Fibroblast of skin of right quadriceps (primary cell): ENCODE measurements at regions not wholly inside any gene's neighbourhood (a gene's known extent, or its start where the extent isn't known, plus 50 kb on each side); places are given as distances from the start of the nearest gene placed in this dataset.

Experiments
- DNase-seq: peaks from one replicate; pipeline ENCODE4 v3.0.0-alpha.2; 2013

DNA sequence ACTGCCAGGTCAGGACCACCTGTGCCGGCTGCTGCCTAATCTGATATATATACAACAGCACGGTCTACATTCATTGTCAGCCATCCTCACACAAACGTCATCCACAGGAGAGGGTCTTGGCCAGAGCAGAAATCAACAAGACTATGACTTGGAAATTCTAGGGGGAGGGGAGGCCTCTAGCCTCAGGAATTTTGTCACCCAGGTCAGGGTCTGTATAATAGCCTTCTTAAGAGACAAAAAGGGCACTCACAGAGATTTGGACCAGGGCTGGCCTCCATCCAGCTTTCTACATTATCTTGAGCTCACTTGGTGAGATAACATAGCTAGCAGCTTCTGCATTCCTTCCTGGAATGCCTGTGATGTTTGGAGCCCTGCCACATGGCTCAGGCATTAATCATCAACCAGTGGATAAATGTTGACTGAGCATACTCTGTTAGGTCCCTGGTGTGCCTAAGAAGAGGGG lies 50.4 kb upstream of the CTIF start:
- DNase-seq = peak; percentile 97

DNA sequence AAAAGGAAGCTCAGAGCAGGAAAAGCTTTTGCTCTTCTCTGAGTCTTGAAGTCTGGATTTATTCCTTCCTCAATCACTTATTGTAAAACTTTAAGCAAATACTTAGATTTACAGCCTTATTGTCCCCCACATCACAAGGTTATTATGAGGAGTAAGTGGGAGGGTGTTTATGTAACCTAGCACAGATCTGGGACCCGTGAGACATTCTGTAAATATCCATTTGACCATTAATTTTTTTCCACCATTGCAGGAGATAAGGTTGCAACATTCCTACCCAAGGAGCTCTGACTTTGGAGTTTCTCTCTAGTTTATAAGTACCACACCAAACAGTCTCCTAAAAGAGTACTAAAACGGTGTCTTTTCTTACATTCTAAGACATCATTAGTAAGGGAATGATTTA lies 52.1 kb upstream of the CTIF start:
- peak; percentile 76 for DNase-seq

DNA sequence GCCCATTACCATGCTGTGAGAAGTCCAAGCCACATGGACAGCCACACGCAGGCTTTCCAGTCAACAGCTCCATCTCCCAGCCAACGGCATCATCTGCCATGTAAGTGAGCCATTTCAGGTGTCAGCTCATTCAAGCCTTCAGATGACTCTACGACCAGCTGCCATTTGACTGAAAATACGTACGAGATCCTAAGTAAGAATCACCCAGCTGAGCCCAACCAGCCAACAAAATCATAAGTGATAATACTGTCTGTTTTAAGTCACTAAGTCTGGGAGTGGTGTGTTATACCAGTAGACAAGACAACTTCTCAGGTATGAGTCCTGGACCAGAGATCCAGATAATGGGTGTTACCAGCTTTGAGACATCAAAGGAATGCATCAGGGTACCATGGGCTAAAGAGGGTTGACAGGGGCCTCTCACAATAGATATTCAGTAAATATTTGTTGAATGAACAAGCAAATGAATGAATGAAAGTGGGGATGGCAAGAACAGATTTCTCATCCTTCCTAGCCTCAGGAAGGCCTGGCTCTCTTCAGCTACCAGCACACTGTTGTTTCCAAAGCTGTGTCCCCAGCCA lies 52.9 kb upstream of the CTIF start:
- DNase-seq = no peak

DNA sequence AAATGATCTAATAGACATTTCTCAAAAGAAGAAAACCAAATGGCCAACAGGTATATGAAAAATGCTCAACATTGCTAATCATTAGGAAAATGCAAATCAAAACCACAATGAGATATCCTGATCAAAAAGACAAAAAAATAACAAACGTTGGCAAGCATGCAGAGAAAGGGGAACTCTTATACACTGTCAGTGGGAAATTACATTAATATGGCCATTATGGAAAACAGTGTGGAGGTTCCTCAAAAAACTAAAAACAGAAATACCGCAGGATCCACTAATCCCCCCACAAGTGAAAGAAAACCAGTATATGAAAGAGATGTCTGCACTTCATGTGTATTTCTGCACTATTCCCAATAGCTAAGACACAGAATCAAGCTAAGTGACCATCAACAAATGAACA lies 57.7 kb upstream of the CTIF start:
- no peak for DNase-seq

DNA sequence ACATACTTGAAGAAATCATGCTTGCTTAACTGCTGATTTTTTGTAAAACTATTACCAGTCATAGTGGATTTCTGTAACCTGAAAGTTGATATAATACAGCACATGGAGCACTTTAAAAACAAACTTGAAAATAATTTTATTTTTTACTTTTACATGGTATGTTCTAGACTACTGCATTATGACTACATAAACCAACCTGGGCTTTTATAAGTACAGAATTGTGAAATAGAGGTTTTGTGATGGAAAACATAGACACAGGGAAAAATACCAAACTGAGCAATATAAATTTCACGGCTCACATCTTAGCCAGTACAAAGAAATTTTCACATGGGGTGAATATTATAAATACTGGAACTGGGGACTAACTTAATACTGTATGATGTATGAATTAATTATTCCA lies 59.3 kb upstream of the CTIF start:
- DNase-seq = no peak

DNA sequence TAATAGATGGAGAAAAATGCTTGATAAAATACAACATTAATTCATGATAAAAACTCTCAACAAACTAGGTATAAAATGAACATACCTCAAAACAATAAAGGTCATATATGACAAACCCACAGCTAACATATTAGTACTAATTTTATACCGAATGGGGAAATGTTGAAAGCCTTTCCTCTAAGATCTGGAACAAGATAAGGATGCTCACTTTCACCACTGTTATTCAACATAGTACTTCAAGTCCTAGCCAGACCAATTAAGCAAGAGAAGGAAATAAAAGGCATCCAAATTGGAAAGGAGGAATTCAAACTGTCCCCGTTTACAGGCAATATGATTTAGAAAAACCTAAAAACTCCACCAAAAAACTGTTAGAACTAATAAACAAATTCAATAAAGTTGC lies 61.5 kb upstream of the CTIF start:
- DNase-seq = no peak

DNA sequence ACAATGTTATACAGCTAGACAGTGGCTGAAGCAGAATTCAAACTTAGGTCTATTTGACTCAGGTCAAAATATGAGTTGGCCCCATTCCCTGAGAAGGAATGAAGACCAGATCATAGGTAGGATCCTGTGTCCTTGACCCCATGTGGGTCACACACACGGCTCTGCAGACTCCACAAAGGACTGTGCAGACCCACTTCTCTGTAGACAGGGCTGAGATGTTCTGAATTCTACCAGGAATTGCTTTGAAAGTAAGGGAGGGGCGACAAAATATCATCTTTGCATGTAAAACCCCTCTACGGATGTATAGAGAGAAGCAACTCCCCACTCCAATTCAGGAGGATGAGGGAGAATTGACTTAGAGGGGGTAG lies 62.3 kb upstream of the CTIF start:
- no peak for DNase-seq

DNA sequence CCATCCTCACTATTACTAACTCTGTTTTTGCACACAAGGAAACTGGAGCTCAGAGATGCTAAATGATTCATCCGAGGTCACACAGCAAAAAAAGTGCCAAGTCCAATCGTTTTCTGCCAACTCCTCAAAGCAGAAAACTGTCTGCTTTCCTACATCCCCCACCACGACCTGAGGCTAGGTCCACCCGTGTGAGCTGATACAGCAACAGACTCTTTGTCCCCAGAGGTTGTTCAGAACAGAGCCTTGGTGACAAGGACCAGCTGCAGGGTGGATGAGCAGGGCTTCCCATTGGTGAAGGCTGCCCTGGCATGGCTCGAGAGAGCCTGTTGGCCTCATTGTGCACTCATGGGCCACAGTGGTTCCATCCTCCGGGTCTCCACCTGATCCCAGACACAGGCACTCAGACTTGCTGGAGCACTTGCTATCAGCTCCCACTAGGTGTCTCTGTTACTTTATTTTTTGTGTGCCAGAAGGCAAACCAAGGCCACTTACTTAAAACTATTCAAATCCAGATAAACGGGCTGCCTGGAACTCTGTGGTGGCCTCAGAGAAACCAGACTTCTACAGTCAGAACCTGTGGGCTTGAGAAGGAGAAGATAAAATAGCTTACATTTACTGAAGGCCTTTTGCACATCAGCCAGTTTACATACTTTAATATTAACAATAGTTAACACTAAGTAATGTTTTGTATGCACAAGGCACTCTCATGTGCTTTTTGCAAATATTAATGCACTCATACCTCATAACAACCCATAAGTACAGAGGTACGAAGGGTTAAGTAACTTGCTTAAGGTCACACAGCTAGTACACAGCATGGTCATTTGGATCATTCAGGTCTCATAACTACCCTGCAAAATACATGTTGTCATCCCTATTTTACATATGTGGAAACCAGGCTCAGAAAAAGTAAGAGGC lies 62.9 kb upstream of the CTIF start:
- peak; percentile 77 for DNase-seq

DNA sequence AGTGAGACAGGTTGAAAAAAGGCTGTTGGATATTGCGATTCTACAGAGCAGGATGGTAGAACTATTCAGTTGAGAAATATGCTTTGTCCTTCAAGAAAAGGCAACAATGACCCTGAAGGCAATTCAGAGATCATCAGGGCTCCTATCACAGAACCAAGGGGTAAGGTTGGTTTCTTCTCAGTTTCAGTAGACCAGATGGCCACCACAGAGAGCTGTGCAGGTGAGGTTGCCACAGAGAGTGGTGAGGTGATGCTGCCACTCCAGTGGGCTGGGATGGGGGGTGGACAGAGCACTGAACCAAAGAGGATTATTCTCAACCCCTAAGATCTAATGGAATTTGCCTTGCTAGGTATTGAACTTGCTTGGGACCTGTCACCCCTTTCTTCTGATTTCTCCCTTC lies 64.6 kb upstream of the ZBTB7C start:
- DNase-seq = no peak

DNA sequence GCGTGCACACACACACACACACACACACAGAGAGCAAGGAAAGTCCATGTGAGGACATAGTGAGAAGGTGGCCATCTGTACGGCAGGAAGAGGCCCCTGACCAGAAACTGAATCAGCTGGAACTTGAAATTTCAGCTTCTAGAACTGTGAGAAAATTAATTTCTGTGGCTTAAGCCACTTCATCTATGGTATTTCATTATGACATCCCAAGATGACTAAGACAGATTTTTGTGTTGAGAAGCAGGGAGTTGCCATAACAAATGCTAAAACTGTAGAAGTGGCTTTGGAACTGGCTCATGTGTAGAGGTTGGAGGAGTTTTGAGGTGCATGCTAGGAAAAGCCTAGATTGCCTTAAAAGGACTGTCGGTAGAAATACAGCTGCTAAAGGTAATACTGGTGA lies 63.4 kb upstream of the ZBTB7C start:
- DNase-seq = peak; percentile 61

DNA sequence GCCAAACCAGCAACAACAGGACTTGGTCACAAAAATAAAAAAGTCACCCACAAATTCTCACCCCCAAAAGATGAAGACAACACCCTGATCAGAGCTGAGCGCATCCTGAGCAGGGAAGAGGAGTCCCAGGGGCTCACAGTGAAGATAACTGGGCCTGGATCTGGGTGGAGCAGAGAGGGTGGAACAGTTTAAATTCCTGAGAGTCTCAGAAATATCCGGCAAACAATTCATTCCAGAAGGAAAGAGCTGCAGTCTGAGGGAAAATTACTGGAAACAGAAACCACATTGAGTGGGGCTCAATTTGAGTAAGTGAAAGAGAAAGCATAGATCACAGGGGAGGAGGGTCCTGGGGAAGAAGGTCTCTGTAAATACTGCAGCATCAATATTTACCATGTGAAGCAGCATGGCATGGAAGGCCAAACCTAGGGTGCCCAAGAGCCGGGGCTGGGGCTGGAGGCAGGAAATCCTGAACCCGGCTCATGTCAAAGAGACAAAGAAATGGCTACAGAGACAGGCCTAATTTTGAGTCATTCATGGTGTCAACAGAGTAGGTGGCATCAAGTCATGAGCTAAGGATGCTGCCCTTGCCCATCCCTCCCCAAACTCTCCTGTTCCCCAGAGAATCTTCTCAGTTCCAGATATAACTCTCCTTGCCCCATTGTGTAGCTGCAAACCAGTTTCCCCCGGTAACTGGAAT lies 61.4 kb upstream of the ZBTB7C start:
- DNase-seq = peak; percentile 73

DNA sequence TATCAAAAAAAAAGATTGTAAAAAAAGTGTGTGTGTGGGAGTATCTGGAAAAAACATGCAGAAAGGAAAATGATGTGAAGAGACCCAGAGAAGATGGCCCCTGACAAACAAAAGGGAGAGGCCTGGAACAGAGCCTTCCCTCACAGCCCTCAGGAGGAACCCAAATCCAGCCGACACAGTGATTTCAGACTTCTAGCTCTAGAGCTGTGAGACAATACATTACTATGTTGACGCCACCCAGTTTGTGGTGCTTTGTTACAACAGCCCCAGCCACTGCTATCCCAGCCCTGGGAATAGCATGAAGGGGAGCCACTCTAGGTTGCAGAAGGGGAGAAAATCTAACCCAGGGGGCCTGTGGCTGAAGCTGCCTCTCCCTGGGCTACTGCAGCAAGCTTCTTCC lies 59.0 kb upstream of the ZBTB7C start:
- no peak for DNase-seq

DNA sequence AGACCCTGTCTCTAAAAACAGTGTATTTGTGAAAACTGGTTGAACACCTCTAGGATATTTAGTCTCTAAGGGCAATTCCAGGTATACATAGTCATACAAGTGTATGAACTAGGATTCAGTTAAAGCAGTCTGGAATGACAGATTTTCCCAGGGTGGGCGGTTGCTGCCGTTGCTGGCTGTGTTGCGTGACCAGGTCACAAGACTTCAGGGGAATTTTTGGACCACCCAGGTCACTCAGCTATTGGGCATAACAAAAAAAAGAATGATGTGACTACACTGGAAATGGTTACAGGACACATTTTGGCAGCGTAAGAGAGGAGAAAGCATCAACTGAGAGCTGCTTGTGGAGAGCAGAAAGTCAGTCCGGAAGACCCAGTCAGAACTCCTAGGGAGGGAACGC lies 58.0 kb upstream of the ZBTB7C start:
- DNase-seq = no peak

DNA sequence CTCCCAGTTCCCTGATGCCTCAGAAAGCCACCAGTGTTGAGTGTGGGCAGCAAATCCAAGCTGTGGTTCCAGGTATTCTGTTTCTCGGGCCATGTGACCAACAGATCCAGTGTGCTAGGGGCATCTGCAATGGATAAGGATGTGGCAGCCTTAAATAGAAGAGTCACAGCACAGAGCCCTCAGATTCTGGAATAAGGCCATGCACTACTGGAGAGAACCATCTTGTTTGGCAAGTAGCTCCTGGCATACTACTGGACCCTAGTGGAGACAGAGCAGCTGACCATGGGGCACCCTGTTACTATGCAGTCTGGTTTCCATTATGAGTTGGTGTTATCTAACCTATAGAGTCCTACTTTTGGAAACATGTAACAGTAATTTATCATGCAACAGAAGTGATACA lies 53.3 kb upstream of the ZBTB7C start:
- no peak for DNase-seq

DNA sequence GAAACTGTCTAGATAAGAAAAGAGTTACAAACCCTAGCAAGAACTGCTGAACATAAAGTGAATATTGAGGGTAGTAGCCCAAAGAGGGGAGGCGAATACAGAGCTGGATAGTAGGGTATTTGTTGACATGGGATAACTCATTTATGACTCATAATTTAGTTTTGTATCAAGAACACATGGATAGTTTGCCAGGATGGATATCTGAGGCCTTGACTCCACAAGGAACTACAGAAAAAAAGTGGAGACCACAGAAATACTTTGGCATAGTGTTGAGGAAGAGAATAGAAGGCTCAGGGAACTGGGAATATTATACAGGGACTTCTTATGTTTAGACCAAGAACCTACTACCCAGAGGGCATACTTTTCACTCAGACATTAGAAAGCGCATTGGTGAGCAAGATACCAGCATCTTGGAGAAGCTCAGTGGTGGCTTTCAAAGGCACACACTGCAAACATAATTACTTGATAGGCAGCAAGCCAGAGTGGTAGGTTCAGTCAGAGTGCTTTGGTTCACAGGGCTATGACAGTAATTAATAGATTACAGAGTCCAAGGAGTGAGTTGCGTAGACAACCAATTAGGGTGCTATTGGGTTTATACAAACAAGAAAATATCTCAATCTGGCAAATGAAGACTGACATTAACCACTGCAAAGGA lies 51.9 kb upstream of the ZBTB7C start:
- peak; percentile 47 for DNase-seq

DNA sequence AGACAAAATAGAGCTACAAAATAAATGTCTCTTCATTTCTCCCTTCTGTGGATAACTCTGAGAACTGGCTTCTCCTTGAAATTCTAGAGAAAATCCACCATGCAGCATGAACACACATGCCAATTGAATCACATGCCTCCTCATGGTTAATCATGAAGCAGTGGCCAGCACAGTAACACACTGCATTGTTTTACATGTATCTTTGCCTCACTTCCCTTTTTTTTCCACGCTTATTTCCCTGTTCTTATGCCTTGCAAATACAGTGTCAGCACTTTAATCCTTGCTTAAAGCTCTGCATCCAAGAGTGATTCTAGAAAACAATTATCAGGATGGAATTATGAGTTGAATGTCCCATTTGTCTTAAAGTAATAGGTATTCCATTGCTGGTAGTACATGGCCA lies 50.3 kb upstream of the ZBTB7C start:
- DNase-seq = no peak

DNA sequence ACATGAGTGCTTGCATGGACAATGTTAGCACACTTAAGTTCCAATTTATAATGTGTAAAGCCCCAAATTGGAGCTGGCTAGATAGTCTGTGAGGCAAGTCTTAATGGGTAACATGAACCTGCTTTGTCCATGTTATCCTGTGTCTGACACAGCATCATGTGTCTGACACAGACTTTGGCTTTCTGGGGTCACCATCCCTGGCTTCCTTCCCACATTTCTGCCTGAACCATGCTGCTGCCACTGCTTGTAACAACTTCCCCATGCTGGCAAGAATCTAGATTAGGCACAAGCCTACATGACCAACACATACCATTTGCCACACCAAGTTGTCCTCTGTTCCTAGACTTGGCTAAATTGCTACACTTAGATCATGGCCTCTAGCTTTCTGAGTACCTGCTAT lies 49.8 kb upstream of the ZBTB7C start:
- no peak for DNase-seq
